Naive thymus-derived CD4-positive, alpha-beta T cell (primary cell): ENCODE measurements at regions not wholly inside any gene's neighbourhood (a gene's known extent, or its start where the extent isn't known, plus 50 kb on each side); places are given as distances from the start of the nearest gene placed in this dataset.
A peak's percentile ranks its signal among the peaks of the same experiment; 100 is the strongest.

ENCODE experiments used
- ATAC-seq: fragments of 150-1000 bp; cut with Tn5 transposase; 2 replicates; pipeline ENCODE4 v1.10.0; 2021; ENCODE audit warnings: mild to moderate bottlenecking, moderate library complexity
- CTCF ChIA-PET: fragments of 350-600 bp; sonication (Branson Sonifier 250); formaldehyde crosslinking; loops from one replicate; lab custom pipeline; 2021; ENCODE audit warnings: antibody characterized with exemption; lab: Charles Lee
- POLR2A ChIA-PET: fragments of 350-600 bp; sonication (Branson Sonifier 250); formaldehyde crosslinking; loops from one replicate; lab custom pipeline; 2021; ENCODE audit warnings: antibody characterized with exemption, inconsistent platforms; lab: Charles Lee
- DNase-seq, 9 donors: peaks; one replicate each; pipeline versions ENCODE4 v3.0.0 to v3.0.0-alpha.2; 2020 to 2022; ENCODE audit warnings: mixed read lengths in 1 of 9
- H3K27ac ChIP-seq: one replicate; pipeline ENCODE4 v1.7.0; 2013; ENCODE audit warnings: mild to moderate bottlenecking, low read depth, low read length, moderate library complexity
- H3K27me3 ChIP-seq, 2 donors: one replicate each; pipeline ENCODE4 v1.7.0; 2013; ENCODE audit warnings: low read length in 2 of 2, mild to moderate bottlenecking in 2 of 2, moderate library complexity in 2 of 2; ENCODE audit not compliant: control insufficient read depth in 2 of 2, insufficient read depth in 2 of 2
- H3K36me3 ChIP-seq, 3 experiments: 1 replicate in 2 of 3; 2 replicates in 1 of 3; pipeline ENCODE4 v1.7.0; 2013; ENCODE audit warnings: low read length in 3 of 3, mild to moderate bottlenecking in 3 of 3, moderate library complexity in 1 of 3; ENCODE audit not compliant: insufficient read depth in 3 of 3, control insufficient read depth in 2 of 3
- H3K4me1 ChIP-seq, 2 donors: one replicate each; pipeline ENCODE4 v1.7.0; 2013; ENCODE audit warnings: low read length in 2 of 2, mild to moderate bottlenecking in 2 of 2, moderate library complexity in 1 of 2; ENCODE audit not compliant: control insufficient read depth in 2 of 2, insufficient read depth in 2 of 2
- H3K4me3 ChIP-seq: 2 replicates; pipeline ENCODE4 v1.7.0; 2013; ENCODE audit warnings: mild to moderate bottlenecking, low read length
- H3K9me3 ChIP-seq, 3 experiments: 1 replicate in 2 of 3; 2 replicates in 1 of 3; pipeline ENCODE4 v1.7.0; 2013; ENCODE audit warnings: low read length in 3 of 3; ENCODE audit not compliant: control insufficient read depth in 2 of 3
- H3K27ac Mint-ChIP-seq, 9 donors: one replicate each; pipeline ENCODE4 v1.8.0; 2020 to 2022; ENCODE audit warnings: mixed read lengths in 9 of 9, mild to moderate bottlenecking in 8 of 9, moderate library complexity in 5 of 9, inconsistent platforms in 2 of 9
- H3K27me3 Mint-ChIP-seq, 5 donors: one replicate each; pipeline ENCODE4 v1.8.0; 2021 to 2022; ENCODE audit warnings: mixed read lengths in 5 of 5, mild to moderate bottlenecking in 1 of 5
- H3K36me3 Mint-ChIP-seq, 5 donors: one replicate each; pipeline ENCODE4 v1.8.0; 2020 to 2022; ENCODE audit warnings: mixed read lengths in 5 of 5, mild to moderate bottlenecking in 3 of 5, inconsistent platforms in 1 of 5
- H3K4me1 Mint-ChIP-seq, 7 donors: one replicate each; pipeline ENCODE4 v1.8.0; 2020 to 2022; ENCODE audit warnings: mixed read lengths in 7 of 7, mild to moderate bottlenecking in 3 of 7, inconsistent platforms in 1 of 7
- H3K4me3 Mint-ChIP-seq, 10 donors: one replicate each; pipeline ENCODE4 v1.8.0; 2020 to 2022; ENCODE audit warnings: mild to moderate bottlenecking in 10 of 10, mixed read lengths in 10 of 10, moderate library complexity in 6 of 10, inconsistent platforms in 2 of 10
- H3K9me3 Mint-ChIP-seq, 11 donors: one replicate each; pipeline ENCODE4 v1.8.0; 2020 to 2022; ENCODE audit warnings: mixed read lengths in 11 of 11, mild to moderate bottlenecking in 4 of 11, inconsistent platforms in 1 of 11, moderate library complexity in 1 of 11
- intact Hi-C, 2 donors: fragments of 100-400 bp; cut with micrococcal nuclease; formaldehyde crosslinking; loops; one replicate each; pipeline ENCODE4 v1.15.1; 2023

GRCh38 chr3:127410137-127410488 is 122.3 kb upstream of the PRR20G start:
- Mint-ChIP-seq H3K4me3 (no peak overlapping the region), H3K9me3 (peaks cover 0 to 2% (median 0%) of the 10 kb centered on the region in 11 donors), H3K27ac (no peak overlapping the region), H3K27me3 (peaks cover 4 to 58% (median 43%) of the 10 kb centered on the region in 5 donors), H3K36me3 (no peaks in the 10 kb centered on the region), H3K4me1 (peaks cover 0 to 2% (median 0%) of the 10 kb centered on the region in 7 donors)
- CTCF ChIA-PET: no interaction called here
- POLR2A ChIA-PET: no interaction called here
- intact Hi-C loops: no loop called here
- peak in 1 of 9 donors; percentile 2 for DNase-seq
- Histone ChIP-seq H3K4me3 (no peak overlapping the region), H3K36me3 (no peaks in the 10 kb centered on the region), H3K9me3 (no peaks in the 10 kb centered on the region), H3K27me3 (peaks cover 0 to 3% of the 10 kb centered on the region in 2 donors), H3K4me1 (no peaks in the 10 kb centered on the region), H3K27ac (no peak overlapping the region)
- ATAC-seq: no peak

GRCh38 chr3:127409421-127410136 is 121.7 kb upstream of the PRR20G start:
- ATAC-seq: no peak
- Mint-ChIP-seq H3K27me3 (peaks cover 4 to 56% (median 40%) of the 10 kb centered on the region in 5 donors), H3K4me3 (no peak overlapping the region), H3K4me1 (peaks cover 0 to 2% (median 0%) of the 10 kb centered on the region in 7 donors), H3K27ac (no peak overlapping the region), H3K36me3 (no peaks in the 10 kb centered on the region), H3K9me3 (peaks cover 0 to 1% (median 0%) of the 10 kb centered on the region in 11 donors)
- ChIA-PET POLR2A (no interaction called here), CTCF (no interaction called here)
- H3K36me3 ChIP-seq: no peaks in the 10 kb centered on the region
- H3K27me3 ChIP-seq: no peaks in the 10 kb centered on the region
- intact Hi-C loops: no loop called here
- H3K9me3 ChIP-seq: no peaks in the 10 kb centered on the region
- H3K4me1 ChIP-seq: no peaks in the 10 kb centered on the region
- no peak overlapping the region for H3K27ac ChIP-seq
- peak in 1 of 9 donors; percentile 17 for DNase-seq
- no peak overlapping the region for H3K4me3 ChIP-seq

- Mint-ChIP-seq H3K4me1 (peaks cover 0 to 2% (median 0%) of the 10 kb centered on the region in 7 donors), H3K36me3 (no peaks in the 10 kb centered on the region), H3K9me3 (peaks cover 0 to 1% (median 0%) of the 10 kb centered on the region in 11 donors), H3K4me3 (no peak overlapping the region), H3K27me3 (peaks cover 2 to 50% (median 36%) of the 10 kb centered on the region in 5 donors), H3K27ac (no peak overlapping the region)
- Histone ChIP-seq H3K27ac (no peak overlapping the region), H3K27me3 (no peaks in the 10 kb centered on the region), H3K4me1 (no peaks in the 10 kb centered on the region), H3K4me3 (no peak overlapping the region), H3K9me3 (no peaks in the 10 kb centered on the region), H3K36me3 (no peaks in the 10 kb centered on the region)
- intact Hi-C loops: no loop called here
- ChIA-PET POLR2A (no interaction called here), CTCF (no interaction called here)
- DNase-seq (peak in 1 of 9 donors; percentile 9), ATAC-seq (no peak)
Measured at GRCh38 chr3:127408684-127409420, 121.0 kb upstream of the PRR20G start.

- DNase-seq (peak in 1 of 9 donors; percentile 6), ATAC-seq (no peak)
- no peaks in the 10 kb centered on the region for H3K36me3 ChIP-seq
- peaks cover 2 to 43% (median 29%) of the 10 kb centered on the region in 5 donors for H3K27me3 Mint-ChIP-seq
- no peaks in the 10 kb centered on the region for H3K4me1 ChIP-seq
- no peaks in the 10 kb centered on the region for H3K36me3 Mint-ChIP-seq
- H3K27ac Mint-ChIP-seq: no peak overlapping the region
- intact Hi-C loops: no loop called here
- peaks cover 0 to 1% (median 0%) of the 10 kb centered on the region in 11 donors for H3K9me3 Mint-ChIP-seq
- ChIA-PET POLR2A (no interaction called here), CTCF (no interaction called here)
- peaks cover 0 to 1% (median 0%) of the 10 kb centered on the region in 7 donors for H3K4me1 Mint-ChIP-seq
- no peak overlapping the region for H3K4me3 ChIP-seq
- no peaks in the 10 kb centered on the region for H3K9me3 ChIP-seq
- no peak overlapping the region for H3K4me3 Mint-ChIP-seq
- H3K27ac ChIP-seq: no peak overlapping the region
- H3K27me3 ChIP-seq: no peaks in the 10 kb centered on the region
Measured at GRCh38 chr3:127408022-127408683, 120.3 kb upstream of the PRR20G start.

GRCh38 chr3:127407026-127407939 is 119.4 kb upstream of the PRR20G start:
- Mint-ChIP-seq H3K36me3 (no peaks in the 10 kb centered on the region), H3K27me3 (peaks cover 2 to 34% (median 26%) of the 10 kb centered on the region in 5 donors), H3K27ac (no peak overlapping the region), H3K4me1 (no peaks in the 10 kb centered on the region), H3K9me3 (peaks cover 0 to 1% (median 0%) of the 10 kb centered on the region in 11 donors), H3K4me3 (peak overlapping the region in 1 of 10 donors; percentile 16)
- H3K4me3 ChIP-seq: no peak overlapping the region
- H3K36me3 ChIP-seq: no peaks in the 10 kb centered on the region
- no peaks in the 10 kb centered on the region for H3K9me3 ChIP-seq
- POLR2A ChIA-PET: no interaction called here
- no peak overlapping the region for H3K27ac ChIP-seq
- intact Hi-C loops: no loop called here
- no peaks in the 10 kb centered on the region for H3K4me1 ChIP-seq
- CTCF ChIA-PET: no interaction called here
- no peaks in the 10 kb centered on the region for H3K27me3 ChIP-seq
- ATAC-seq: no peak
- peak in 1 of 9 donors; percentile 9 for DNase-seq

- H3K4me3 ChIP-seq: no peak overlapping the region
- H3K27ac ChIP-seq: no peak overlapping the region
- H3K4me1 Mint-ChIP-seq: no peaks in the 10 kb centered on the region
- DNase-seq (peak in 1 of 9 donors; percentile 8), ATAC-seq (no peak)
- H3K9me3 ChIP-seq: no peaks in the 10 kb centered on the region
- no peaks in the 10 kb centered on the region for H3K4me1 ChIP-seq
- POLR2A ChIA-PET: no interaction called here
- no peak overlapping the region for H3K4me3 Mint-ChIP-seq
- no peak overlapping the region for H3K27ac Mint-ChIP-seq
- H3K36me3 Mint-ChIP-seq: no peaks in the 10 kb centered on the region
- no peaks in the 10 kb centered on the region for H3K36me3 ChIP-seq
- peaks cover 2 to 33% (median 27%) of the 10 kb centered on the region in 5 donors for H3K27me3 Mint-ChIP-seq
- intact Hi-C loops: no loop called here
- CTCF ChIA-PET: no interaction called here
- H3K9me3 Mint-ChIP-seq: peaks cover 0 to 1% (median 0%) of the 10 kb centered on the region in 11 donors
- no peaks in the 10 kb centered on the region for H3K27me3 ChIP-seq
Measured at GRCh38 chr3:127406309-127407025, 118.6 kb upstream of the PRR20G start.
